ENCODE measurements at regions not wholly inside any gene's neighbourhood (a gene's known extent, or its start where the extent isn't known, plus 50 kb on each side); places are given as distances from the start of the nearest gene placed in this dataset.

DNA sequence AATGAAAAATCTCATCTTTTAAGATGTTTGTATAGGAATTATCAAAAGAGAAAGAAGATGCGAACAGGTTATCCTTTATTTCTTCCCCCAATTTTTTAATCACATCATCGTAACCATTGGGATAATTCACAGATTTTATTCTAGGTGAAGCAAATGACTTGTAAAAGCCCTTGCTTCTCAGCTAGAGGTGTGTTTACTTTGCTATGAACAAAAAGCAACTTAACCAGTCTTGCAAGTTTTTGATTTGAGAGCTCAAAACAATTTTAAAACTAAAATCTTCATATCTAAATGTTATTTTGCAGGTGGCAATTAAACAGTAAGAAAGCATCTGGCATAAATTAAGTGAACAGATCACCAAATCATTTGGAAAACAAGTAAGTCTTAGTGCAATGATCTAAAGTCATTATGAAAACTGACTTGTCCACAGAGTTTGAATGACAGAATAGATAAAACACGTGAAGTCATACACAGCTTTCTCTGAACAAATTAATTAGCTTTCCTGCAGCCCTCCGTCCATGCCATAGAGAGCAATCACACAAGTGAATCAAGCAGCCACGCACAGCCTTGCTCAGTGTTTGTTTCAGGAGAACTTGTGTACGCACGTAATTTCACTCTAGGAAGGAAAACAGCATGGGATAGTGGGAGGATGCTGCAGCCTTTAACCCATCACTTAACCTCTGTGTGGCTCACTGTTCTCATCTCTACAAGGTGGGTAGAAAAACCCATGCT is 85.0 kb upstream of the ZNF800 start:
- TF ChIP-seq, protein P1, sequence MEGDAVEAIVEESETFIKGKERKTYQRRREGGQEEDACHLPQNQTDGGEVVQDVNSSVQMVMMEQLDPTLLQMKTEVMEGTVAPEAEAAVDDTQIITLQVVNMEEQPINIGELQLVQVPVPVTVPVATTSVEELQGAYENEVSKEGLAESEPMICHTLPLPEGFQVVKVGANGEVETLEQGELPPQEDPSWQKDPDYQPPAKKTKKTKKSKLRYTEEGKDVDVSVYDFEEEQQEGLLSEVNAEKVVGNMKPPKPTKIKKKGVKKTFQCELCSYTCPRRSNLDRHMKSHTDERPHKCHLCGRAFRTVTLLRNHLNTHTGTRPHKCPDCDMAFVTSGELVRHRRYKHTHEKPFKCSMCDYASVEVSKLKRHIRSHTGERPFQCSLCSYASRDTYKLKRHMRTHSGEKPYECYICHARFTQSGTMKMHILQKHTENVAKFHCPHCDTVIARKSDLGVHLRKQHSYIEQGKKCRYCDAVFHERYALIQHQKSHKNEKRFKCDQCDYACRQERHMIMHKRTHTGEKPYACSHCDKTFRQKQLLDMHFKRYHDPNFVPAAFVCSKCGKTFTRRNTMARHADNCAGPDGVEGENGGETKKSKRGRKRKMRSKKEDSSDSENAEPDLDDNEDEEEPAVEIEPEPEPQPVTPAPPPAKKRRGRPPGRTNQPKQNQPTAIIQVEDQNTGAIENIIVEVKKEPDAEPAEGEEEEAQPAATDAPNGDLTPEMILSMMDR (IDR thresholded peaks at IDR 0.05): no peak
- TF ChIP-seq POLR2A (IDR thresholded peaks at IDR 0.05): no peak

All from body of pancreas (tissue), 4 donors.